ENCODE measurements at regions not wholly inside any gene's neighbourhood (a gene's known extent, or its start where the extent isn't known, plus 50 kb on each side); places are given as distances from the start of the nearest gene placed in this dataset.

DNA sequence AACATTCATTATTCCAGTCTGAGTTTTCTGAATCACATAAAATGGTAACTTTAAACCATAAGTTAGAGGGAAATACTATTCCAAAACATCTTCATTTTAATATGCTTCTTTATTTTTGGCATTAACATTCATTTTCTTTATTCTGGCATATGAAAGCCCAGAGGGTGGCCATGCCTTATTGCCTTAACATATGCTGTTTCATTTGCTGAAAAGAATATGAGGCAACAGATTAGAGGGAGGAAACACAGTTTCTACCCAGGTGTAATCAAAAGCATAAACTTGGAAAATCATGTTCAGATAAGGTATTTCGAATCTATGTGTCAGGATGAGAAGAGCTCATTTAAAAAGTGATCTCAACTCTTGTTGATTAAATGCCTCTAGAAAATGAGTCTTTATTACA lies 379.9 kb upstream of the DSEL start:
- H3K4me3 ChIP-seq, result no peak overlapping the region
- 62 to 73% methylated on average over 1 of the region's 1 CpG for WGBS, 2 donors
- no peak overlapping the region for H3K9ac ChIP-seq (ENCODE audit: insufficient read depth in 1 of 2, low read length in 2 of 2)
- TF ChIP-seq, protein P1, sequence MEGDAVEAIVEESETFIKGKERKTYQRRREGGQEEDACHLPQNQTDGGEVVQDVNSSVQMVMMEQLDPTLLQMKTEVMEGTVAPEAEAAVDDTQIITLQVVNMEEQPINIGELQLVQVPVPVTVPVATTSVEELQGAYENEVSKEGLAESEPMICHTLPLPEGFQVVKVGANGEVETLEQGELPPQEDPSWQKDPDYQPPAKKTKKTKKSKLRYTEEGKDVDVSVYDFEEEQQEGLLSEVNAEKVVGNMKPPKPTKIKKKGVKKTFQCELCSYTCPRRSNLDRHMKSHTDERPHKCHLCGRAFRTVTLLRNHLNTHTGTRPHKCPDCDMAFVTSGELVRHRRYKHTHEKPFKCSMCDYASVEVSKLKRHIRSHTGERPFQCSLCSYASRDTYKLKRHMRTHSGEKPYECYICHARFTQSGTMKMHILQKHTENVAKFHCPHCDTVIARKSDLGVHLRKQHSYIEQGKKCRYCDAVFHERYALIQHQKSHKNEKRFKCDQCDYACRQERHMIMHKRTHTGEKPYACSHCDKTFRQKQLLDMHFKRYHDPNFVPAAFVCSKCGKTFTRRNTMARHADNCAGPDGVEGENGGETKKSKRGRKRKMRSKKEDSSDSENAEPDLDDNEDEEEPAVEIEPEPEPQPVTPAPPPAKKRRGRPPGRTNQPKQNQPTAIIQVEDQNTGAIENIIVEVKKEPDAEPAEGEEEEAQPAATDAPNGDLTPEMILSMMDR (IDR thresholded peaks at IDR 0.05; ENCODE audit: control extremely low read depth, extremely low read depth), result no peak
- H3K36me3 ChIP-seq (ENCODE audit: control insufficient read depth in 4 of 4, insufficient read depth in 4 of 4, low read length in 4 of 4), result no peaks in the 10 kb centered on the region
- no peaks in the 10 kb centered on the region for H3K9me3 ChIP-seq (ENCODE audit: control insufficient read depth in 4 of 4, insufficient read depth in 3 of 4, low read length in 3 of 4)
- ATAC-seq (ENCODE audit: insufficient read depth, low FRiP score) (no peak), DNase-seq (no peak)
- no peak overlapping the region for H3K27ac ChIP-seq (ENCODE audit: low read depth in 1 of 2, low read length in 1 of 2)
- no peaks in the 10 kb centered on the region for H3K4me1 ChIP-seq (ENCODE audit: control insufficient read depth in 5 of 5, insufficient read depth in 5 of 5, low read length in 5 of 5)
- H3K27me3 ChIP-seq (ENCODE audit: control insufficient read depth in 3 of 3, insufficient read depth in 3 of 3, low read length in 2 of 3), result no peaks in the 10 kb centered on the region

GRCh38 chr18:67893916-67894315 lies 377.4 kb upstream of the DSEL start:
- 60 to 64% methylated on average over 3 of the region's 3 CpGs for WGBS, 2 donors
- TF ChIP-seq, protein P1 (IDR thresholded peaks at IDR 0.05; ENCODE audit: control extremely low read depth, extremely low read depth), result no peak

GRCh38 chr18:67876871-67877270 lies 360.4 kb upstream of the DSEL start:
- TF ChIP-seq, protein P1 (IDR thresholded peaks at IDR 0.05; ENCODE audit: control extremely low read depth, extremely low read depth), result no peak
- H3K36me3 ChIP-seq (ENCODE audit: control insufficient read depth in 4 of 4, insufficient read depth in 4 of 4, low read length in 4 of 4), result no peaks in the 10 kb centered on the region
- no peaks in the 10 kb centered on the region for H3K4me1 ChIP-seq (ENCODE audit: control insufficient read depth in 5 of 5, insufficient read depth in 5 of 5, low read length in 5 of 5)
- H3K9me3 ChIP-seq (ENCODE audit: control insufficient read depth in 4 of 4, insufficient read depth in 3 of 4, low read length in 3 of 4), result no peaks in the 10 kb centered on the region
- WGBS, 2 donors, result 20 to 22% methylated on average over 3 of the region's 3 CpGs
- no peak overlapping the region for H3K27ac ChIP-seq (ENCODE audit: low read depth in 1 of 2, low read length in 1 of 2)
- H3K4me3 ChIP-seq, result no peak overlapping the region
- DNase-seq (no peak), ATAC-seq (ENCODE audit: insufficient read depth, low FRiP score) (no peak)
- H3K27me3 ChIP-seq (ENCODE audit: control insufficient read depth in 3 of 3, insufficient read depth in 3 of 3, low read length in 2 of 3), result no peaks in the 10 kb centered on the region
- no peak overlapping the region for H3K9ac ChIP-seq (ENCODE audit: insufficient read depth in 1 of 2, low read length in 2 of 2)

More at GRCh38 chr18:67893916-67894315, 377.4 kb upstream of the DSEL start:
- H3K27me3 ChIP-seq (ENCODE audit: control insufficient read depth in 3 of 3, insufficient read depth in 3 of 3, low read length in 2 of 3), result no peaks in the 10 kb centered on the region
- ATAC-seq (ENCODE audit: insufficient read depth, low FRiP score) (no peak), DNase-seq (no peak)
- H3K36me3 ChIP-seq (ENCODE audit: control insufficient read depth in 4 of 4, insufficient read depth in 4 of 4, low read length in 4 of 4), result no peaks in the 10 kb centered on the region
- no peak overlapping the region for H3K27ac ChIP-seq (ENCODE audit: low read depth in 1 of 2, low read length in 1 of 2)
- H3K4me3 ChIP-seq, result no peak overlapping the region
- H3K4me1 ChIP-seq (ENCODE audit: control insufficient read depth in 5 of 5, insufficient read depth in 5 of 5, low read length in 5 of 5), result no peaks in the 10 kb centered on the region
- no peaks in the 10 kb centered on the region for H3K9me3 ChIP-seq (ENCODE audit: control insufficient read depth in 4 of 4, insufficient read depth in 3 of 4, low read length in 3 of 4)
- no peak overlapping the region for H3K9ac ChIP-seq (ENCODE audit: insufficient read depth in 1 of 2, low read length in 2 of 2)

DNA sequence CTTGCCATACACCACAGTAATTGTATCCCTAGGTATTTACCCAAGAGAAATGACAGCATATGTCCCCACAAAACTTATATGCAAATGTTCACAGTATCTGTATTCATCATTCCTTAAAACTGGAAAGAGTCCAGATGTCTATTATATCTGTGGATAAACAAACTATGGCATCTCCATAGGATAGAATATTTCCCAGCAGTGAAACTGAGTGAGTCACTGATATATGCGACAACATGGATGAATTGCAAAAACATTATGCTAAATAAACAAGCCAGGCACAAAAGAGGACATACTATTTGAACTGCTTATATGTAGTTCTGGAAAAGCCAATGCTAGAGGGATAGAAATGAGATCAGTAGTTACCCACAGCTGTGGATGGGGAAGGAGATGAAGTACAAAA lies 359.4 kb upstream of the DSEL start:
- 70 to 71% methylated on average over 1 of the region's 1 CpG for WGBS, 2 donors
- no peak for ATAC-seq (ENCODE audit: insufficient read depth, low FRiP score)
- H3K4me1 ChIP-seq (ENCODE audit: control insufficient read depth in 5 of 5, insufficient read depth in 5 of 5, low read length in 5 of 5), result no peaks in the 10 kb centered on the region

More for the DNA sequence above, 359.4 kb upstream of the DSEL start:
- TF ChIP-seq, protein P1 (IDR thresholded peaks at IDR 0.05; ENCODE audit: control extremely low read depth, extremely low read depth), result no peak
- no peaks in the 10 kb centered on the region for H3K36me3 ChIP-seq (ENCODE audit: control insufficient read depth in 4 of 4, insufficient read depth in 4 of 4, low read length in 4 of 4)
- H3K27ac ChIP-seq (ENCODE audit: low read depth in 1 of 2, low read length in 1 of 2), result no peak overlapping the region
- H3K9me3 ChIP-seq (ENCODE audit: control insufficient read depth in 4 of 4, insufficient read depth in 3 of 4, low read length in 3 of 4), result no peaks in the 10 kb centered on the region
- H3K27me3 ChIP-seq (ENCODE audit: control insufficient read depth in 3 of 3, insufficient read depth in 3 of 3, low read length in 2 of 3), result no peaks in the 10 kb centered on the region
- no peak overlapping the region for H3K9ac ChIP-seq (ENCODE audit: insufficient read depth in 1 of 2, low read length in 2 of 2)
- no peak overlapping the region for H3K4me3 ChIP-seq
- no peak for DNase-seq

Data from lung (tissue), 11 donors.